ENCODE measurements at regions not wholly inside any gene's neighbourhood (a gene's known extent, or its start where the extent isn't known, plus 50 kb on each side); places are given as distances from the start of the nearest gene placed in this dataset.
A peak's percentile ranks its signal among the peaks of the same experiment; 100 is the strongest.

DNA sequence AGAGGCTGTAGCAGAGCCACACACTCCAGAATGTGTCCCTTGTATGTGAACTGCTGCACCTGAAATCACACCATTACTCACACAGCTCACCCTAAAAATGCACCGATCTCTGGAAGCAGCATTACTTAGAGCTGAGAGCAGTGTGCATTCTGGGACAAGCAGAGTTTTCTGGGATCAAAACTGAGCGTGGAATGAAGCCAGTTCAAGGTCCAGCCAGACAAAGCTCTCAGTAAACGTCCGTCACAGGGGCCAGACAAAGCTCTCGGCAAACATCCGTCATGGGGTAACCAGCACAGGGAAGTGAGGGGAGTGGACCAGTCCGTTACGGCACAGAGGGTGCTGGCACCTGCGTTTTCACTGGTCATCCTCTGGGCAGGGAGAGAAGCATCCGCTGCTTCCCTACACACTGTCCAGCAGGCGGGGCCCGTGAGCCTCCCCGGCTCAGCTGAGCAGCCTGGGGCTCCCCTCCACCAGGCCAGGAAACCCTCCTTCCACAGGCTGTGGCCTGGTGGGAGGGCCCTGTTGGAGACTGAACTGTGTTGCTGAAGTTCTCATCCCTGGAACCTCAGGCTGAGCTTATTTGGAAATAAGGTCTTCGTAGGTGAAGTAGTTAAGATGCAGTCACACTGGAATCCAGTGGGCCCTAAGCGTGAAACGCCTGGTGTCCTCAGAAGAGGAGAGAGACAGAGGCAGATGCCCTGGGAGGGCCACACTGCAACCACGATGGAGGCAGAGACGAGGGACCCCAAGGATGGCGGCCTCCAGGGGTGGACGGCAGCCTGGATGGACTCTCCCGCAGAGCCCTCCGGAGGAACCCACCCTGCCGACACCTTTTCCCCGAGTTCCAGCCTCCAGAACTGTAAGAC lies 883.9 kb downstream of the BRD1 start:
- no peak for TF ChIP-seq POLR2A (IDR thresholded peaks at IDR 0.05; ENCODE audit: extremely low read depth, insufficient read length)
- TF ChIP-seq CTCF (IDR thresholded peaks at IDR 0.05; ENCODE audit: low read depth, low read length) = peak; percentile 59
- no peak for TF ChIP-seq MYC (IDR thresholded peaks at IDR 0.05; ENCODE audit: low read depth, low read length)
- TF ChIP-seq, protein P1, sequence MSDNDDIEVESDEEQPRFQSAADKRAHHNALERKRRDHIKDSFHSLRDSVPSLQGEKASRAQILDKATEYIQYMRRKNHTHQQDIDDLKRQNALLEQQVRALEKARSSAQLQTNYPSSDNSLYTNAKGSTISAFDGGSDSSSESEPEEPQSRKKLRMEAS (IDR thresholded peaks at IDR 0.05; ENCODE audit: low read depth, low read length) = no peak

All from NB4 (cell line).